ENCODE measurements at regions not wholly inside any gene's neighbourhood (a gene's known extent, or its start where the extent isn't known, plus 50 kb on each side); places are given as distances from the start of the nearest gene placed in this dataset.

DNA sequence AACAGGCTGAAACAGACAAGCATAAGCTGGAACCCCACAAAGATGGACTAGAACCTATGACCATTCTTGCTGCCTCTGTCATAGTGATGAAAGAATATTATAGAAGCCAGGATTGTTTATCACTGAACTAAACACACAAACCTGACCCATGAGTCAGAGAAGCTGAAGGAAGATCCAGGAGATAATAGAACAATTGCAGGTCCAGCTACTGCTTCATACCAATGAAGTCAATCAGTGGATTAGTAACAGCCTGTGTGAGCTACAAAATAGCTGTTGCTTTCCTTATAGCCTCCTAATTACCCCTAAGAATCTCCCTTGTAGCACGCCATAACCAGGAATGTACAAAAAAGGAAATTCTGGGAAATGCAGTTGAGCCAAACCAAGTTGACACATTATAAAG, 459.9 kb upstream of the ZNF462 start:
- Histone ChIP-seq H3K4me3 (no peak overlapping the region), H3K36me3 (no peaks in the 10 kb centered on the region), H3K27ac (no peak overlapping the region), H3K4me1 (no peaks in the 10 kb centered on the region), H3K9me3 (no peaks in the 10 kb centered on the region), H3K27me3 (no peaks in the 10 kb centered on the region)
- whole genome bisulfite sequencing, 2 donors = 77 to 82% methylated on average over 1 of the region's 1 CpG
- TF ChIP-seq EP300 (IDR thresholded peaks at IDR 0.05) = no peak
- TF ChIP-seq POLR2A (IDR thresholded peaks at IDR 0.05) = no peak
- no peak for TF ChIP-seq CTCF (IDR thresholded peaks at IDR 0.05)
- no peak for DNase-seq (ENCODE audit: low spot score in 2 of 2)

DNA sequence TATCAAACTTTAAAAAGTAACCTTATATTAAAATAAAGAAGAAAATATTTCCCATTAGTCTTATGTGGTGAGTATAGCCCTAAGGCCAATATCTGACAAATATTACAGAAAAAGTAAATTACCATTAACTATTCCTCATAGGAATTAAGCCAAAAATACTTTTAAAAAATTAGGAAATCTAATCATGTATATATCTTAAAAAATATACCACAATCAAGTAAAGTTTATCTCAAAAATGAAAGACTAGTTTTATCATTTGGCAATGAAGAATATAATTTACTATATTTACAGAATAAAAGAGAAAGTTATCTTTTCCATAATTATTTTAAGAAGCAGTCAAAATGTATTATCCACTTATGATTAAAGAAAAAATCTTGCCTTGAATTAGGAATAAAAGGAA, 458.8 kb upstream of the ZNF462 start:
- Histone ChIP-seq H3K27me3 (no peaks in the 10 kb centered on the region), H3K9me3 (no peaks in the 10 kb centered on the region), H3K4me3 (no peak overlapping the region), H3K27ac (no peak overlapping the region), H3K4me1 (no peaks in the 10 kb centered on the region), H3K36me3 (no peaks in the 10 kb centered on the region)
- DNase-seq (ENCODE audit: low spot score in 2 of 2) = no peak
- TF ChIP-seq POLR2A (IDR thresholded peaks at IDR 0.05) (no peak), EP300 (IDR thresholded peaks at IDR 0.05) (no peak), CTCF (IDR thresholded peaks at IDR 0.05) (no peak)

DNA sequence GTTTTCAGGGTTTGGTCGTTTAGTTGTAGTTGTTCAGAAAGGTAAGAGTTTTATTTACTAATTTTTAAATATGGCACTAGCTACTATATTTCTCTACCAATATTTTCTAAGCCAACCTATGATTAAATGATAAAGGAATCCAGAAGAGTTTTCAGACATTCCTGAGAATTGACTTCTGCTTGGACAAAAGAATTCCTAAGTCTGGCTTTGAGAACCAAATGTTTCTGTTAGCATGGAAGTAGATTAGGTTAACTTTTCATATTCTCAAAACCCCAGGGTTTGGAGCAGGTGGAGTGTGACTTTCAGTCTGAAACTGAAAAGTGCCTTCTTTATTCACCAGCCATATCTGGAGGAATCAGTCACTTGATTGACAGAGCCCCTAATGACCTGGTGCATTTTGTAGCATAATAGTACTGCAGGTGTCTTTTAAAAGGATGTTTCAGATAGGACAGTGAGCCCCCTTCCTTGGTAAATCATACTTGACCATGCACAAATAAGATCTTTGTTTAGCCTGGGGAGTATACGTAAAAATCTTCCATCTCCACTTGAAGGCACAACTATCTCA, 457.0 kb upstream of the ZNF462 start:
- WGBS, 2 donors = 67 to 73% methylated on average over 2 of the region's 2 CpGs
- H3K27me3 ChIP-seq = no peaks in the 10 kb centered on the region
- H3K36me3 ChIP-seq = no peaks in the 10 kb centered on the region
- no peak overlapping the region for H3K4me3 ChIP-seq
- DNase-seq (ENCODE audit: low spot score in 2 of 2) = no peak
- H3K9me3 ChIP-seq = no peaks in the 10 kb centered on the region
- no peak overlapping the region for H3K27ac ChIP-seq
- no peak for TF ChIP-seq CTCF (IDR thresholded peaks at IDR 0.05)
- no peak for TF ChIP-seq EP300 (IDR thresholded peaks at IDR 0.05)
- TF ChIP-seq POLR2A (IDR thresholded peaks at IDR 0.05) = no peak
- no peaks in the 10 kb centered on the region for H3K4me1 ChIP-seq

- TF ChIP-seq POLR2A (IDR thresholded peaks at IDR 0.05) (no peak), CTCF (IDR thresholded peaks at IDR 0.05) (no peak), EP300 (IDR thresholded peaks at IDR 0.05) (no peak)
- H3K36me3 ChIP-seq = no peaks in the 10 kb centered on the region
- no peaks in the 10 kb centered on the region for H3K4me1 ChIP-seq
- DNase-seq (ENCODE audit: low spot score in 2 of 2) = no peak
- no peak overlapping the region for H3K4me3 ChIP-seq
- no peaks in the 10 kb centered on the region for H3K27me3 ChIP-seq
- H3K9me3 ChIP-seq = no peaks in the 10 kb centered on the region
- WGBS, 2 donors = 73 to 76% methylated on average over 7 of the region's 7 CpGs
- H3K27ac ChIP-seq = no peak overlapping the region
Measured at GRCh38 chr9:106414042-106414441, 448.9 kb upstream of the ZNF462 start.

- no peak overlapping the region for H3K4me3 ChIP-seq
- TF ChIP-seq CTCF (IDR thresholded peaks at IDR 0.05) (no peak), EP300 (IDR thresholded peaks at IDR 0.05) (no peak), POLR2A (IDR thresholded peaks at IDR 0.05) (no peak)
Measured at GRCh38 chr9:106417685-106418084, 445.3 kb upstream of the ZNF462 start.

More at GRCh38 chr9:106417685-106418084, 445.3 kb upstream of the ZNF462 start:
- no peak for DNase-seq (ENCODE audit: low spot score in 2 of 2)
- Histone ChIP-seq H3K4me1 (no peaks in the 10 kb centered on the region), H3K27me3 (no peaks in the 10 kb centered on the region), H3K27ac (no peak overlapping the region), H3K9me3 (no peaks in the 10 kb centered on the region), H3K36me3 (no peaks in the 10 kb centered on the region)
- 100% methylated on average over 1 of the region's 1 CpG for WGBS, 2 donors
